VCaP (cell line): ENCODE measurements at regions not wholly inside any gene's neighbourhood (a gene's known extent, or its start where the extent isn't known, plus 50 kb on each side); places are given as distances from the start of the nearest gene placed in this dataset.

Experiments
- H3K27ac ChIP-seq: fragments of 450-650 bp; 2 replicates; pipeline ENCODE4 v1.5.1; 2017
- CTCF ChIP-seq: fragments of 450-650 bp; conservative IDR thresholded peaks from 2 replicates; pipeline ENCODE4 v1.5.1; 2017; ENCODE audit warnings: mild to moderate bottlenecking, moderate library complexity

- H3K27ac ChIP-seq: no peak overlapping the region
- no peak for TF ChIP-seq CTCF
Observed at GRCh38 chr3:76078101-76078500, 292.8 kb upstream of the ZNF717 start.

DNA sequence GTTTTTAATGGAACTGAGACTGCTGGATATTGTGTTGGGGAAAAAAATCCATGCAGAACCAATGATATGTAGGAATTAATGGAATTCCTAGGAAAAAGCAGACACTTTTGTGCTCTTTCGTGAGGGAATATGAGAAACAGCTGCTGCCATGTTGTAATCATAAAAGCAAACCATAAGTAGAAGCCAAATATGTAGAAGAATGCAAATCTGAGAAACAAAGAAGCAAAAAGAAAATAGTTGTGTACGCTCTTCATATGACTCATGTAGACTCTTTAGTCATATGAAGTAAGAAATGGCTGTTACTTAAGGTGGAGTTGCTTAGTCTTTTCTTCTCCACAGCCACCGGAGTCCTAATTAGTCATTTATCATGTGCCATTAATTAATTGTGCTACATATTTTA is 298.6 kb upstream of the ZNF717 start:
- TF ChIP-seq CTCF: no peak
- H3K27ac ChIP-seq: no peak overlapping the region

DNA sequence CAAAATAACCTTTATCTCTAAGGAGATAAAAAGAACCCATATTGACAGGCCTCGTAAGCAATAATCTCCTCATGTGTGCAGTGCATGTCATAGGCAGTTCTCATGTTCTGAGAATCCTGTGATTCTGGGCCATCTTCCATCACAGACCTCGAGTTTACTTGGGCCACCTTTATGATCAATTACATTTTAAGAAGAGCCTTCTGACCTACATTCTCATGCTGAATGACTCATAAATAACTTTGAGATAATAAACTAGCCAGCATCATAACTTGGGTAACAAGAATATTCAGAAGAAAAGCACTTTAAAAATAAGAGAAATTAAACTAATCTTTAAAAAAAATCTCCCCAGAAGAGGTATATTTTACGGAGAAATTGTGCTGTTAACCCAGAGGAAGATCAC is 310.7 kb upstream of the ZNF717 start:
- H3K27ac ChIP-seq: no peak overlapping the region
- TF ChIP-seq CTCF: no peak

DNA sequence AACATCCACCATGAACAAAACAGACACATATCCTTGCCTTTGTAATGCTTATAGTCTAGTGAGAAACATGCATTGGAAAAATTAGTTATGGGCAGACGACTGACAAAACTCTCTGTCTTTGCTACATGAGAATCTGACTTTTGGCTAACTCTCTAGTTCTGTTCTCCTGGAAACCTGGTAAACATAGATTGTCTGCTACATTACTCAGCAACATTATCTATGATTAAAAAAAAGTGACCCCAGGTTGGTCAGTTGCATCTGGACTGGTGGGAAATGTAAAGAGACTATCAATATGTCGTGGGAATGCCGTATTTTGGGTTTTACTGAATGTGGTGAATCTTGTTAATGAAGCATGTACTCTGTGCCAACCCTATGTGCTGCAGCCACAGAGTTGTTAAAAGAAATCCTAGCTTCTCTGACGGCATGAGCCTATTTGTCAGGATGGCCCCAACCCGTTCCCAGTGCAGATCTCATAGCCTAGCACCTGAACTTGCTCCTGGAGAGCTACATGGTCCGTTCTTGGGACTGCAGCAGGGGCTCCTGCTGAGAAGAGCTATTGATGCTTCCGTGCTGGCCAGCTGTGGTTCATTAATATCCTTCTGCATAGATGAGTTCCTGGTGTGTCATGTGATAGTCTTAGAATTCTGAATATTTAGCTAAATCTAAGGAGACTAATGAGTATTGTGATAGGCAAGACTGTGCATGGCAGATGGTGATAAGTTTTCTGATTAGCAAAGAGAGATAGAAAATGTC is 311.7 kb upstream of the ZNF717 start:
- no peak for TF ChIP-seq CTCF
- no peak overlapping the region for H3K27ac ChIP-seq

DNA sequence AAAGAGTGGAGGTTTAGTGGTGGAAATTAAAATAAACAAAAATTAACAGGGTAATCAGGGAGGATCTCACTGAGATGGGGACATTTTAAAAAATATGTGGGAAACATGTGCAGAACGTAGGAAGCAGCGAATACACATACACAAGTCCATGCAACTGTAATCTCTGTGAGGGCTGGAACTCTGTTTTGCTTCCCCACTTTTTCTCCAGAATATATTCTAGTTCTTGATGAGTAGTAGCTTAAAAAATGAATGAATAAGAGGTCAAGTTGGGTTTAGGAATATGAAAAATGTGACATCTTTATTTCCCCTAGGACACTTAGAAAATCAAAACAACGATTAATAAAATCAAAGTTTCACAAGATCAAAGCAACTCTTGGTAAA is 312.2 kb upstream of the ZNF717 start:
- no peak for TF ChIP-seq CTCF

GRCh38 chr3:76099956-76100355 is 314.6 kb upstream of the ZNF717 start:
- TF ChIP-seq CTCF: no peak
- no peak overlapping the region for H3K27ac ChIP-seq

More for the DNA sequence above, 312.2 kb upstream of the ZNF717 start:
- H3K27ac ChIP-seq: no peak overlapping the region

- TF ChIP-seq CTCF: peak; percentile 92
- H3K27ac ChIP-seq: no peak overlapping the region
Observed at GRCh38 chr3:76107935-76108570, 322.7 kb upstream of the ZNF717 start.
